Fibroblast of upper back skin (primary cell): ENCODE measurements at regions not wholly inside any gene's neighbourhood (a gene's known extent, or its start where the extent isn't known, plus 50 kb on each side); places are given as distances from the start of the nearest gene placed in this dataset.

ENCODE experiments used
- DNase-seq: peaks from one replicate; pipeline ENCODE4 v3.0.0-alpha.2; 2013

- DNase-seq = peak; percentile 78
Measured at GRCh38 chr10:118173296-118173695, 126.6 kb upstream of the RAB11FIP2 start.

GRCh38 chr10:118171861-118172260 lies 125.1 kb upstream of the RAB11FIP2 start:
- DNase-seq = peak; percentile 53

GRCh38 chr10:118167056-118167700 lies 120.4 kb upstream of the RAB11FIP2 start:
- DNase-seq = peak; percentile 87

GRCh38 chr10:118163217-118163616 lies 116.5 kb upstream of the RAB11FIP2 start:
- DNase-seq = peak; percentile 53

- DNase-seq = no peak
Measured at GRCh38 chr10:118161461-118162246, 114.9 kb upstream of the RAB11FIP2 start.

- DNase-seq = no peak
Measured at GRCh38 chr10:118153287-118153686, 106.5 kb upstream of the RAB11FIP2 start.

- no peak for DNase-seq
Measured at GRCh38 chr10:118151461-118151860, 104.7 kb upstream of the RAB11FIP2 start.

- DNase-seq = no peak
Measured at GRCh38 chr10:118148247-118148646, 101.5 kb upstream of the RAB11FIP2 start.

GRCh38 chr10:118145256-118145655 lies 98.5 kb upstream of the RAB11FIP2 start:
- no peak for DNase-seq

- DNase-seq = no peak
Measured at GRCh38 chr10:118141471-118141870, 94.7 kb upstream of the RAB11FIP2 start.

GRCh38 chr10:118139321-118139720 lies 92.6 kb upstream of the RAB11FIP2 start:
- DNase-seq = peak; percentile 43

GRCh38 chr10:118128675-118129074 lies 81.9 kb upstream of the RAB11FIP2 start:
- DNase-seq = no peak

GRCh38 chr10:118118716-118119115 lies 72.0 kb upstream of the RAB11FIP2 start:
- no peak for DNase-seq

- DNase-seq = no peak
Measured at GRCh38 chr10:118116715-118117449, 70.1 kb upstream of the RAB11FIP2 start.

- DNase-seq = no peak
Measured at GRCh38 chr10:118116362-118116714, 69.6 kb upstream of the RAB11FIP2 start.

GRCh38 chr10:118115701-118116100 lies 69.0 kb upstream of the RAB11FIP2 start:
- no peak for DNase-seq

GRCh38 chr10:118114992-118115391 lies 68.3 kb upstream of the RAB11FIP2 start:
- DNase-seq = no peak

GRCh38 chr10:118112543-118113125 lies 65.9 kb upstream of the RAB11FIP2 start:
- DNase-seq = no peak

- no peak for DNase-seq
Measured at GRCh38 chr10:118110750-118111149, 64.0 kb upstream of the RAB11FIP2 start.

GRCh38 chr10:118108194-118109026 lies 61.7 kb upstream of the RAB11FIP2 start:
- DNase-seq = peak; percentile 33

GRCh38 chr10:118107541-118107940 lies 60.8 kb upstream of the RAB11FIP2 start:
- no peak for DNase-seq

- no peak for DNase-seq
Measured at GRCh38 chr10:118107040-118107439, 60.3 kb upstream of the RAB11FIP2 start.
